SK-N-SH (cell line): ENCODE measurements at regions not wholly inside any gene's neighbourhood (a gene's known extent, or its start where the extent isn't known, plus 50 kb on each side); places are given as distances from the start of the nearest gene placed in this dataset.

Source experiments
- CTCF ChIA-PET: fragments of 300-600, 350-600 bp; formaldehyde crosslinking; extraction: SDS; loops from one replicate; lab custom pipeline; 2021; lab: Yijun Ruan, JAX
- POLR2A ChIA-PET: fragments of 350-600 bp; sonication (Branson Sonifier 250); formaldehyde crosslinking; extraction: SDS; loops from one replicate; lab custom pipeline; 2020; ENCODE audit warnings: antibody characterized with exemption, inconsistent platforms; lab: Yijun Ruan, JAX
- DNase-seq: peaks from one replicate; pipeline ENCODE4 v3.0.0; 2012
- H2AFZ ChIP-seq: fragments of 200-600 bp; sonication (generic); 2 replicates; pipeline ENCODE4 v1.8.1; 2016; ENCODE audit warnings: antibody characterized with exemption, mild to moderate bottlenecking, low read depth
- H3F3A ChIP-seq: fragments of 200-600 bp; sonication (generic); replicated peaks from 2 replicates; pipeline ENCODE3; 2016; ENCODE audit warnings: antibody characterized with exemption, mild to moderate bottlenecking; ENCODE audit not compliant: insufficient read depth
- H3K27ac ChIP-seq, 2 experiments: fragments of 200-500 bp in 1 of 2; fragments of 200-600 bp in 1 of 2; sonication (Bioruptor generic) in 1 of 2; sonication (generic), shearing (Covaris generic) in 1 of 2; 2 replicates each; pipeline versions ENCODE4 v1.5.1 to v1.6.1; 2014 to 2016; ENCODE audit warnings: low read depth in 2 of 2, inconsistent platforms in 1 of 2, low read length in 1 of 2, mild to moderate bottlenecking in 1 of 2, mixed read lengths in 1 of 2
- H3K27me3 ChIP-seq: fragments of 200-600 bp; sonication (generic), shearing (Covaris generic); 2 replicates; pipeline ENCODE4 v1.6.1; 2016; ENCODE audit warnings: mixed run types; ENCODE audit not compliant: insufficient read depth
- H3K36me3 ChIP-seq, 2 experiments: fragments of 200-500 bp in 1 of 2; fragments of 200-600 bp in 1 of 2; sonication (Bioruptor generic) in 1 of 2; sonication (generic) in 1 of 2; replicated peaks in 1 of 2; 2 replicates each; pipeline versions ENCODE3 to v1.5.1; 2014 to 2016; ENCODE audit warnings: low read length in 1 of 2, mild to moderate bottlenecking in 1 of 2; ENCODE audit not compliant: insufficient read depth in 2 of 2, control insufficient read depth in 1 of 2
- H3K4me1 ChIP-seq, 2 experiments: fragments of 200-500 bp in 1 of 2; fragments of 200-600 bp in 1 of 2; sonication (Bioruptor generic) in 1 of 2; sonication (generic), shearing (Covaris generic) in 1 of 2; 2 replicates each; pipeline versions ENCODE4 v1.5.1 to v1.6.1; 2014 to 2016; ENCODE audit warnings: low read depth in 1 of 2, low read length in 1 of 2, mixed run types in 1 of 2; ENCODE audit not compliant: insufficient read depth in 2 of 2, control insufficient read depth in 1 of 2
- H3K4me2 ChIP-seq: fragments of 200-600 bp; sonication (generic), shearing (Covaris generic); 2 replicates; pipeline ENCODE4 v1.6.1; 2017; ENCODE audit warnings: mixed run types
- H3K4me3 ChIP-seq, 2 experiments: fragments of 200-500 bp in 1 of 2; fragments of 200-600 bp in 1 of 2; sonication (Bioruptor generic) in 1 of 2; sonication (generic), shearing (Covaris generic) in 1 of 2; 2 replicates each; pipeline versions ENCODE4 v1.5.1 to v1.8.1; 2014 to 2016; ENCODE audit warnings: low read depth in 2 of 2, inconsistent platforms in 1 of 2, low read length in 1 of 2, mild to moderate bottlenecking in 1 of 2, mixed read lengths in 1 of 2, moderate library complexity in 1 of 2
- H3K79me2 ChIP-seq: fragments of 200-600 bp; sonication (generic); 2 replicates; pipeline ENCODE4 v1.8.1; 2017; ENCODE audit warnings: mild to moderate bottlenecking; ENCODE audit not compliant: insufficient read depth
- H3K9ac ChIP-seq: fragments of 200-600 bp; sonication (generic); 2 replicates; pipeline ENCODE4 v1.6.1; 2017; ENCODE audit warnings: mixed run types
- H3K9me2 ChIP-seq: fragments of 200-600 bp; sonication (generic); 2 replicates; pipeline ENCODE4 v1.6.1; 2017; ENCODE audit warnings: mixed run types
- H3K9me3 ChIP-seq: fragments of 200-600 bp; sonication (generic); 2 replicates; pipeline ENCODE4 v1.6.1; 2017; ENCODE audit warnings: mixed run types, mild to moderate bottlenecking, moderate library complexity
- H4K20me1 ChIP-seq: fragments of 200-600 bp; sonication (generic); 2 replicates; pipeline ENCODE4 v1.6.1; 2017; ENCODE audit warnings: mild to moderate bottlenecking, mixed run types; ENCODE audit not compliant: insufficient read depth
- CTCF ChIP-seq: fragments of 200-600 bp; sonication (generic); IDR thresholded peaks from 2 replicates; pipeline ENCODE4 v1.6.1; 2017; ENCODE audit warnings: antibody characterized with exemption, mild to moderate bottlenecking, moderate library complexity
- MAX ChIP-seq: IDR thresholded peaks from 2 replicates; pipeline ENCODE4 v1.4.0; 2012; ENCODE audit warnings: low read depth
- NFIC ChIP-seq: IDR thresholded peaks from 2 replicates; pipeline ENCODE4 v1.4.0; 2012; ENCODE audit warnings: borderline replicate concordance
- NRF1 ChIP-seq: IDR thresholded peaks from 2 replicates; pipeline ENCODE4 v1.6.1; 2012; ENCODE audit warnings: low read depth, mild to moderate bottlenecking, low read length
- PBX3 ChIP-seq: IDR thresholded peaks from 2 replicates; pipeline ENCODE4; 2012
- RCOR1 ChIP-seq: fragments of 150-350 bp; IDR thresholded peaks from 2 replicates; pipeline ENCODE4 v1.6.1; 2017; ENCODE audit warnings: antibody characterized with exemption, low read length
- REST ChIP-seq: IDR thresholded peaks from 2 replicates; pipeline ENCODE4 v1.6.1; 2012; ENCODE audit warnings: mild to moderate bottlenecking, low read depth, low read length, moderate library complexity
- RFX5 ChIP-seq: IDR thresholded peaks from 2 replicates; pipeline ENCODE4 v1.6.1; 2012; ENCODE audit warnings: mild to moderate bottlenecking, improper control_type of control experiment, low read length
- RXRA ChIP-seq: IDR thresholded peaks from 2 replicates; pipeline ENCODE4 v1.4.0; 2012; ENCODE audit warnings: low read depth, mild to moderate bottlenecking, borderline replicate concordance
- SMC3 ChIP-seq: IDR thresholded peaks from 2 replicates; pipeline ENCODE4 v1.6.1; 2012; ENCODE audit warnings: low read depth, low read length, improper control_type of control experiment
- TAF1 ChIP-seq: IDR thresholded peaks from 2 replicates; pipeline ENCODE4 v1.6.1; 2012; ENCODE audit warnings: low read depth, mild to moderate bottlenecking, low read length, moderate library complexity, borderline replicate concordance
- TEAD4 ChIP-seq: IDR thresholded peaks from 2 replicates; pipeline ENCODE4 v1.4.0; 2012; ENCODE audit warnings: mild to moderate bottlenecking, borderline replicate concordance; ENCODE audit not compliant: insufficient read depth
- USF2 ChIP-seq: fragments of 150-350 bp; IDR thresholded peaks from 2 replicates; pipeline ENCODE4 v1.6.1; 2017; ENCODE audit warnings: antibody characterized with exemption, low read length, low read depth, borderline replicate concordance
- WGBS: methylation state at CpG from one replicate; pipeline ENCODE4 v1.1.6; 2017; ENCODE audit warnings: low lambda C conversion rate; 5-methylcytosine and 5-hydroxymethylcytosine counted together

GRCh38 chr13:73741111-73741510 lies 393.1 kb downstream of the KLF12 start:
- POLR2A ChIA-PET, result no interaction called here
- Histone ChIP-seq H3K9ac (no peak overlapping the region), H3K27ac (no peak overlapping the region), H4K20me1 (no peaks in the 10 kb centered on the region), H3K36me3 (peaks cover 0 to 2% of the 10 kb centered on the region in 2 experiments), H3K4me3 (no peak overlapping the region), H3K9me2 (no peaks in the 10 kb centered on the region), H3K4me1 (peaks cover 0 to 4% of the 10 kb centered on the region in 2 experiments; a peak in 1 of 4 replicates), H3K9me3 (no peaks in the 10 kb centered on the region), H3K79me2 (no peaks in the 10 kb centered on the region), H3F3A (no peaks in the 10 kb centered on the region), H3K27me3 (no peaks in the 10 kb centered on the region), H3K4me2 (no peak overlapping the region), H2AFZ (no peak overlapping the region)
- CTCF ChIA-PET, result interaction anchor here (0.8 to 1.1 kb wide), 3 partner anchors 12 to 1479 kb away, joined by 3 to 4 read pairs (median 3); no protein-coding TSS in a partner anchor
- WGBS, result 83% methylated on average over 8 of the region's 8 CpGs
- no peak for TF ChIP-seq PBX3
- no peak for TF ChIP-seq RCOR1
- no peak for TF ChIP-seq TEAD4
- TF ChIP-seq NRF1, result no peak
- TF ChIP-seq REST, result no peak
- TF ChIP-seq MAX, result no peak
- no peak for TF ChIP-seq USF2
- no peak for TF ChIP-seq SMC3
- no peak for TF ChIP-seq RXRA
- TF ChIP-seq CTCF, result no peak
- no peak for TF ChIP-seq RFX5
- TF ChIP-seq TAF1, result no peak
- TF ChIP-seq NFIC, result no peak
- DNase-seq, result no peak
